Endothelial cell of umbilical vein (primary cell): ENCODE measurements at regions not wholly inside any gene's neighbourhood (a gene's known extent, or its start where the extent isn't known, plus 50 kb on each side); places are given as distances from the start of the nearest gene placed in this dataset.

Source experiments
- BruUV-seq: library from RNA; stranded (reverse); fragments of 400-500 nt; replicated peaks from 2 replicates; lab custom pipeline; 2021; lab: Mats Ljungman, UMichigan
- CTCF ChIA-PET: fragments of 300-600, 350-600 bp; sonication (Branson Sonifier 250); formaldehyde crosslinking; loops from one replicate; lab custom pipeline; 2021; ENCODE audit warnings: antibody characterized with exemption, inconsistent platforms; lab: Charles Lee
- POLR2A ChIA-PET: fragments of 300-600, 350-600 bp; sonication (Branson Sonifier 250); formaldehyde crosslinking; loops from one replicate; lab custom pipeline; 2021; ENCODE audit warnings: antibody characterized with exemption, inconsistent platforms; lab: Charles Lee
- DNase-seq: peaks from one replicate; pipeline ENCODE4 v3.0.0-alpha.2; 2011; ENCODE audit warnings: low read depth, low spot score
- FAIRE-seq: peaks from 2 replicates; lab custom pipeline; 2011; peaks lifted over from hg19 to GRCh38; lab: Jason Lieb, UNC
- H2AFZ ChIP-seq: 2 replicates; pipeline ENCODE4 v1.6.0; 2012; ENCODE audit warnings: low read depth, low read length, control low read depth, inconsistent platforms
- H3K27ac ChIP-seq: 2 replicates; pipeline ENCODE4 v1.5.1; 2011; ENCODE audit warnings: low read depth, mild to moderate bottlenecking, control low read depth, low read length, moderate library complexity; ENCODE audit not compliant: insufficient read depth
- H3K27me3 ChIP-seq, 2 experiments: 2 replicates each; pipeline versions ENCODE4 v1.6.0 to v1.6.1; 2011; ENCODE audit warnings: low read length in 2 of 2, mixed read lengths in 1 of 2; ENCODE audit not compliant: control insufficient read depth in 2 of 2, insufficient read depth in 2 of 2
- H3K36me3 ChIP-seq, 2 experiments: 2 replicates in 1 of 2; 3 replicates in 1 of 2; pipeline ENCODE4 v1.5.1; 2011; ENCODE audit warnings: low read length in 2 of 2, mild to moderate bottlenecking in 1 of 2, moderate library complexity in 1 of 2; ENCODE audit not compliant: control insufficient read depth in 2 of 2, insufficient read depth in 2 of 2; ENCODE audit errors: extremely low read depth in 1 of 2
- H3K4me1 ChIP-seq: 3 replicates; pipeline ENCODE4 v1.5.1; 2011; ENCODE audit warnings: mild to moderate bottlenecking, low read length; ENCODE audit not compliant: control insufficient read depth, insufficient read depth; ENCODE audit errors: extremely low read depth
- H3K4me2 ChIP-seq: 2 replicates; pipeline ENCODE4 v1.6.1; 2011; ENCODE audit warnings: low read length, control low read depth, mixed read lengths; ENCODE audit not compliant: insufficient read depth
- H3K4me3 ChIP-seq, 3 experiments: fragments of 200-600 bp in 1 of 3; sonication (generic), shearing (Covaris generic) in 1 of 3; replicated peaks in 1 of 3; 2 replicates each; pipeline ENCODE4 v1.5.1; 2011 to 2016; ENCODE audit warnings: control low read depth in 3 of 3, low read length in 3 of 3, mild to moderate bottlenecking in 2 of 3, inconsistent platforms in 1 of 3, low read depth in 1 of 3, moderate library complexity in 1 of 3; ENCODE audit not compliant: insufficient read depth in 1 of 3
- H3K79me2 ChIP-seq: 2 replicates; pipeline ENCODE4 v1.6.0; 2012; ENCODE audit warnings: low read length, inconsistent platforms; ENCODE audit not compliant: control insufficient read depth, insufficient read depth
- H3K9ac ChIP-seq: replicated peaks from 2 replicates; pipeline ENCODE3; 2011; ENCODE audit warnings: low read length, control low read depth; ENCODE audit not compliant: insufficient read depth; ENCODE audit errors: extremely low read depth
- H3K9me1 ChIP-seq: replicated peaks from 3 replicates; pipeline ENCODE4 v1.6.0; 2011; ENCODE audit warnings: mild to moderate bottlenecking, low read length; ENCODE audit not compliant: control insufficient read depth, insufficient read depth; ENCODE audit errors: extremely low read depth
- H3K9me3 ChIP-seq: replicated peaks from 2 replicates; pipeline ENCODE4 v1.5.1; 2012; ENCODE audit warnings: low read length, inconsistent platforms; ENCODE audit not compliant: control insufficient read depth, insufficient read depth
- H4K20me1 ChIP-seq: replicated peaks from 2 replicates; pipeline ENCODE3; 2011; ENCODE audit warnings: mild to moderate bottlenecking, low read length; ENCODE audit not compliant: control insufficient read depth, insufficient read depth; ENCODE audit errors: extremely low read depth
- EZH2 ChIP-seq: IDR thresholded peaks from 2 replicates; pipeline ENCODE4 v1.6.1; 2012; ENCODE audit warnings: borderline replicate concordance, low read depth, mild to moderate bottlenecking, moderate library complexity, low read length, inconsistent platforms; ENCODE audit not compliant: severe bottlenecking
- FOS ChIP-seq: IDR thresholded peaks from 2 replicates; pipeline ENCODE4 v1.6.1; 2011; ENCODE audit warnings: mild to moderate bottlenecking, low read length, moderate library complexity, borderline replicate concordance; ENCODE audit not compliant: insufficient read depth
- GATA2 ChIP-seq: IDR thresholded peaks from 2 replicates; pipeline ENCODE4 v1.7.0; 2011; ENCODE audit warnings: low read depth, mild to moderate bottlenecking, moderate library complexity, mixed read lengths, low read length; ENCODE audit not compliant: insufficient read length, insufficient read depth
- JUN ChIP-seq: IDR thresholded peaks from 2 replicates; pipeline ENCODE4 v1.6.1; 2011; ENCODE audit warnings: borderline replicate concordance, low read depth; ENCODE audit not compliant: insufficient read length, insufficient read depth
- MAX ChIP-seq: IDR thresholded peaks from 2 replicates; pipeline ENCODE4 v1.6.1; 2011; ENCODE audit not compliant: insufficient read depth, insufficient read length
- MYC ChIP-seq: IDR thresholded peaks from one replicate; pipeline ENCODE4 v1.6.1; 2011; ENCODE audit warnings: mild to moderate bottlenecking, low read depth, low read length
- POLR2A ChIP-seq: IDR thresholded peaks from 2 replicates; pipeline ENCODE4 v1.6.1; 2012; ENCODE audit warnings: low read depth, mild to moderate bottlenecking, control low read depth, low read length
- POLR2AphosphoS5 ChIP-seq: IDR thresholded peaks from 2 replicates; pipeline ENCODE4 v1.6.1; 2012; ENCODE audit warnings: low read depth, mild to moderate bottlenecking, control low read depth, low read length, moderate library complexity; ENCODE audit not compliant: insufficient read depth
- dilution Hi-C: fragments of 300-500 bp; cut with MboI; formaldehyde crosslinking; loops from one replicate; pipeline ENCODE4 v1.15.0; 2019; ENCODE audit warnings: low sequenced_read_pairs; ENCODE audit not compliant: extremely low pct_ligation_motif_present
- intact Hi-C: fragments of 100-400 bp; cut with micrococcal nuclease; formaldehyde crosslinking; loops from one replicate; pipeline ENCODE4 v1.10.0; 2022
- TF ChIP-seq, protein P1 (sequence below), 2 donors: IDR thresholded peaks; 1 replicate in 1 of 2; 2 replicates in 1 of 2; pipeline ENCODE4 v1.5.1; 2011; ENCODE audit warnings: low read length in 2 of 2, mild to moderate bottlenecking in 2 of 2, moderate library complexity in 2 of 2, control low read depth in 1 of 2, inconsistent platforms in 1 of 2, low read depth in 1 of 2; ENCODE audit not compliant: insufficient read depth in 1 of 2; ENCODE audit errors: extremely low read depth in 1 of 2

DNA sequence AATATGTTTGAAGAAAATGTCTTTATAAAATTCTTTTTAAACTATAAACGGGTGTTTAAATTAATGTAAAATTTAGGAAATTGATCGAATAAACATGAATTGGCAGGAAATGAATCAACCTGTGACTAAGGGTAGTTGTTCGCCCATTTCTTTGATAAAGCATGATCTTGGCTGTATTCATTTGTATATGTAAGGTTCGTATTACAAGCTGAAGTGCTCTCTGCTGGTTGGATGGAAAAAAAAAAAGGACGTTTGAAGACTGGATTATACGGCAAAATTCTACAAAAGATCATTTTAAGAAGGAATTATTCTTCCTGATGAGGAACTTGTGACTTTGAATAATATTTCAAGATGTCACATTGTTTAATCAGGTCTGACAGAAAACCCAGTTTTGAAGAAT is 185.4 kb upstream of the ANK3 start:
- no peak for DNase-seq
- CTCF ChIA-PET, result no interaction called here

More for the DNA sequence above, 185.4 kb upstream of the ANK3 start:
- H2AFZ ChIP-seq, result no peak overlapping the region
- TF ChIP-seq, protein P1, sequence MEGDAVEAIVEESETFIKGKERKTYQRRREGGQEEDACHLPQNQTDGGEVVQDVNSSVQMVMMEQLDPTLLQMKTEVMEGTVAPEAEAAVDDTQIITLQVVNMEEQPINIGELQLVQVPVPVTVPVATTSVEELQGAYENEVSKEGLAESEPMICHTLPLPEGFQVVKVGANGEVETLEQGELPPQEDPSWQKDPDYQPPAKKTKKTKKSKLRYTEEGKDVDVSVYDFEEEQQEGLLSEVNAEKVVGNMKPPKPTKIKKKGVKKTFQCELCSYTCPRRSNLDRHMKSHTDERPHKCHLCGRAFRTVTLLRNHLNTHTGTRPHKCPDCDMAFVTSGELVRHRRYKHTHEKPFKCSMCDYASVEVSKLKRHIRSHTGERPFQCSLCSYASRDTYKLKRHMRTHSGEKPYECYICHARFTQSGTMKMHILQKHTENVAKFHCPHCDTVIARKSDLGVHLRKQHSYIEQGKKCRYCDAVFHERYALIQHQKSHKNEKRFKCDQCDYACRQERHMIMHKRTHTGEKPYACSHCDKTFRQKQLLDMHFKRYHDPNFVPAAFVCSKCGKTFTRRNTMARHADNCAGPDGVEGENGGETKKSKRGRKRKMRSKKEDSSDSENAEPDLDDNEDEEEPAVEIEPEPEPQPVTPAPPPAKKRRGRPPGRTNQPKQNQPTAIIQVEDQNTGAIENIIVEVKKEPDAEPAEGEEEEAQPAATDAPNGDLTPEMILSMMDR (IDR thresholded peaks at IDR 0.05; ENCODE audit: extremely low read depth in 1 of 2, insufficient read depth in 1 of 2, low read depth in 1 of 2, low read length in 2 of 2), result no peak
- TF ChIP-seq FOS (no peak), JUN (no peak), POLR2A (no peak), EZH2 (no peak), MAX (no peak), GATA2 (no peak), POLR2AphosphoS5 (no peak), MYC (no peak)
- H3K9me3 ChIP-seq, result no peaks in the 10 kb centered on the region
- dilution Hi-C loops, result no loop called here
- H4K20me1 ChIP-seq, result no peaks in the 10 kb centered on the region
- H3K4me2 ChIP-seq, result no peak overlapping the region
- H3K27me3 ChIP-seq, result peaks cover 17 to 31% of the 10 kb centered on the region in 2 experiments
- no peaks in the 10 kb centered on the region for H3K79me2 ChIP-seq
- H3K27ac ChIP-seq, result no peak overlapping the region
- no TSS peak for BruUV-seq
- H3K9ac ChIP-seq, result no peak overlapping the region
- FAIRE-seq, result no peak
- POLR2A ChIA-PET, result no interaction called here
- intact Hi-C loops, result no loop called here
- H3K4me1 ChIP-seq, result no peaks in the 10 kb centered on the region
- no peaks in the 10 kb centered on the region for H3K9me1 ChIP-seq
- no peaks in the 10 kb centered on the region for H3K36me3 ChIP-seq
- no peak overlapping the region for H3K4me3 ChIP-seq
